CD4-positive, alpha-beta T cell treated with Interleukin-12 subunit alpha and Interleukin-12 subunit beta, for 1 hour (primary cell): ENCODE measurements at regions not wholly inside any gene's neighbourhood (a gene's known extent, or its start where the extent isn't known, plus 50 kb on each side); places are given as distances from the start of the nearest gene placed in this dataset.

Experiments used
- DNase-seq: peaks from one replicate; pipeline ENCODE4 v3.0.0-alpha.2; 2020

DNA sequence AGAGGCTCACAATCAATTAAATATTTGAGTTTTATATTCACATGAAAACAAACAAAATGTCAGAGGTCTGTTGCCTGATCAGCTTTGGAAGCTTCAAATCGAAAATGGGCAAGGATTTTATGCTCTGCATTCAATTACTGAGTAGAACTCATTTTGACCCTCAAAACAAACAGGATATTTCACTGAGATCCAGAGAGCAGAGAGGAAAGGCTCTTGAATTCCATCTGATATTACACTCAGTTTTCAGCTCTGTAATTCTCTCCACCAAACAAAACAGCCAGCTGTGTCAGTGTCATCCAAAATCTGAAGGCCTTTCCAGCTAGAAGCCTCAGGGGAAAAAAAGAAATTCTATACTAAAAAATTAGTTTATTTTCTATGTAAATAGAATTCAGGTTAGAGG, 128.6 kb upstream of the FLRT2 start:
- DNase-seq, result no peak

DNA sequence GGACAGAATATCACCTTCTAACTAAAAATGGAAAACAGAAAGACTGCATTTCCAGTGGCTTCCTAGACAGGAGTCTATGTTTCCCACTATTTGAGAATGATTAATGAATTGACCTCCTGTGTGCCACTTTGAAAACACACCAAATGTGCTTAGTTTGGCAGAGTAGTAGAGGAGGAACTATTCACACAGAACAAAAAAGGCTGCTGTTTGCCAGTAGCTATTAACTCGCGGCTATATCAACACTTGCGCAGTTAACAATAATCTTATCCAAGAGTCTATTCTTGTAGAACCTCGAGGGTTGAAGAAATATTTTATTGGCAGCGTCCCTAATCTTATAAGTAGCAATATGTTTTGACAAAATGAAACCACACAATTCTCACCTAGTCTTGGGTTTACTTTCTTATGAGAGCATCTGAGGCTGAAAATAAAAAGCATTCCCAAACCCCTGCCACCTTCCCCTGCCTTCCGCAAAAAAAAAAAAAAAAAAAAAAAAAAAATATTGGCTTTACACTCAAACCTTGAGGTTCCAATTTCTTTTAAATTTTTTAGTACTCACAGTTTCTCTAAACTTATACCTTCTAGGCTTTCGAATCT, 127.3 kb upstream of the FLRT2 start:
- DNase-seq, result no peak

DNA sequence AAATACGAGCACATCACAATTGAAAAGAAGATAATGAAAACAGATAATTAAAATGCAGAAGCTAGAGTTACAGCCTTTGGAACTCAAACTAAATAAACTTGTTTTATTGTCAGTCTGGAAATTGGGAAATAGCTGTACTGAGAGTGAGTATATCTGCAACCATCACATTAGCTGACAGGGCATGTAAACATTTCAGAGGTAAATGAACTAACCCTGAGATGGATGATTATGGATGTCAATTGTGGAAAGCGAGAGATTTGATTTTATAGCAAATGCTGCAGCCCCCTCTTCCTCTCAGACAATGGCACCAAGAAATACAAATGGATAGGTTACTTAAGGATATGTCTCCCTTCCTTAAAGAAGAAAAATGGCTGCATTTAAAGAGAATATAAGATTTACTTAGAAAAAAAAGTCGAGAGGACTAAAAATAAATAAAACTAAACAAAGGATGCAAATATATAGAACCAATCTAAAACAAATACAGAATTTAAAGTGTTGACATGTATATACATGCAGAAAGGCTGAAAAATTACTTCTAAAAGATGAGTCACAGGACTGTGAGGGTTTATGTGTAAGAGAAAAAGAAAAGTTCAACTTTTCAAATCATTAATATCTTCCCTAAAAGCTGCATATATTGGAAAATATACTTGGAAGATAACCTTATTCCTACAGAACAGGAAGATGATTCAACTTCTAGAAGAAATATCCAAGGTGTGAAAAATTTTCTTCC, 120.3 kb upstream of the FLRT2 start:
- DNase-seq, result no peak

DNA sequence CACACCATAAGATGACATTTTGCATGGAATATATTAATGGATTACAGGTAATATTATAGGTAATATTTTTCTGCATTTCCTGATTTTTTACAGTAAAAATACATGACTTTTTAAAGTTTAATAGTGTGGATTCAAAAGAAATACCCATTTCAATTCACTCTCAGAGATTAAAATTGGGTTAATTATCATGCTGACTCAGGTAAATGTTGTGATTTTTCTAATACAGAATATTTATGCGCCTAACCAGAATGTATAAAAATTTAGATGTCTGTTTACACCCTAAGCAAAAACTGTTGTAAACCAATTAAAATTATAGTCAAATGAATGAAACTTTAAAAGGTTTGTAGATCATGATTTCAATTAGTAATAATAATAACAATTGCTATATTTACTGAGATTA, 117.2 kb upstream of the FLRT2 start:
- DNase-seq, result no peak

DNA sequence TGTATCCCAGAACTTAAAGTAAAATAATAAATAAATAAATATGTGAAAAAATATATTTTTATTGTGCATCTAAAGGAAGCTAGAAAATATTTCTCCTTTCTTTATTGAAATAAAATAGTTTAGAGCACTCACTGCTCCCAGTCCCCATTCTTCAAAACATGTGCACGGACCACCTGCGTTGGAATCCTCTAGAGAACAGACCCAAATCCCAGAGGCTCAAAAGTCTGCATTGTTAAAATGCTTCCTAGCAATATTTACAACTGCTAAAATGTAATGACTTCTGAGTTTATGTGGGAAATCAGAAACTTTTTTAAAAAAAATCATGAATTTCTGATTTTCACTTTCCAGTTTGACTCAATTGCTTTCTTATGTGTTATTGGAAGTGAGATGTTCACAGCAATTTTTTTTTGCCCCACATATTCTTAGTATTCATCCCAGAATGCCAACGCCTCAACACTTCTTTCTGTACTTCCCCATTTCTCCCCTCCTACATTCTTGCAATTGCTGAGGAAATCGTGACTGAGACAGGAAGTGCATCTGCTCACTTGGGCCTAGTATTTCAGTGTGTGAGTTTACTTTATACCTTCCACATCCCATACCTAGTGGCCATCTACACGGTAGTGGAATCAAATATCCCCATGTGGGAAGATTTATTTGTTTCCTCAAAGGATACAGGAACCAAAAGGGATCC, 116.0 kb upstream of the FLRT2 start:
- DNase-seq, result no peak

DNA sequence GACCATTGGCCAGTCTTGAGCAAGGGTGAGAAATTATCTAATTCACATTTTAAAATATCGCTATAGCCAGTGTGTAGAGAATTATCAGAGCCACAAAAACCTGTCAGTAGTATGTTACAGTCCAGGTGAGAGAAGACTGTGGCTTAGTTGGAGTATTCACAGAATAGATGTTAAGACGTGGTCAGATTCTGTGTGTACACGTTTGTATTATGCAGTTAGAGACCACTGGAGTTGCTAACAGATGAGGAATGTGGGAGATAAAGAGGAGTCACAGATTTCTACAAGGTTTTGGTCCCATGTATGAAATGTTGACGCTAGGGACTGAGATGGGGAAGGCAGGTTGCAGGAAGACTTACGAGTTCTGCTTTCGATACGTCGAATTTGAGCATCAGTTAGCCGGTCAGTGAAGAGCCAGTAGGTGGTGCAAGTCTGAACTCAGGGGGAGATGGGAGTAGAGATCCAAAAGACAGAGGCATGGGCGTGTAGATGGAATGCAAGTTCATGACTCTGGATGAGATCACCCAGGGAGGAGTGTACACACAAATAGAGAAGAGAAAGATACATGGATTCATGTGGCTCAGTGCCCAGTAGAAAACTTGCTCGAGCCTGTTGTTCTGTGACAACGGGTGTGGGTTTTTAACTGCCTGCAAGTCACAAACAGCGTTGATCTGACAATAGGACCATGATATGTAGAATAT, 114.8 kb upstream of the FLRT2 start:
- DNase-seq, result no peak

DNA sequence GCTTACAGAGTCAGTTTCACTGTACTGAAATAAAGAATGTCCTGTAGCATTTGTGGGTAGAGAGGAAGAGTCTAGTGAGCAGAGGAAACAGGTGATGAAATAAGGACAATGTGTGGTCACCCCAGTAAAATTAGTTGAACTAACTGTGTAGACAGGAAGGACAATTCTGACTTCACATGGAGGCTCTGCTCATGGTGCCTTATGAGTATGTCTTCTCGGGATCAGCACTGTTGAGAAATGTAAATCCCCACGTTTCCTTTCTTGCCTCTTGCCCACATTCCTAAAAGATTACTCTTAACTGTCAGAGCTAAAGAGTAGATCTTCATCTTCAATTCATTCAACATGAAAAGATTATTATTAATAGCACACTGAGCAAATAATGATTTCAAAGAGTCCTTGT, 113.2 kb upstream of the FLRT2 start:
- DNase-seq, result no peak

DNA sequence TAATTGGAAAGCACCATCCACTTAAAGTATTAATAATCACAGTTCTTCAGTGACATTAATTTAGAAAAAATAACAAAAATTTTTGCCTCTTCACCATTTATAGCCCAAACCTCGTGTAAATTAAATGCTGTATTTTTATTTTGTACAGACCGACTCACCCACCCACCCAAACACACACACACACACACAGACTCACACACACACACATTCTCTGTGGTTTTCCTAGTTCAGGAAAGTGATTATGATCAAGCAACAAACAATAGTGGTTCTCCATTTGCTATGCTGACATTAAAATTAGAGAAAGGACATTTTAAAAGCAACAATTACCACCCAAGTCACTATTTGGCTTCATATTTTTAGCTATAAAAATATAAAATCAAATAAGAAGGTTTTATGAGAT, 112.5 kb upstream of the FLRT2 start:
- DNase-seq, result no peak

DNA sequence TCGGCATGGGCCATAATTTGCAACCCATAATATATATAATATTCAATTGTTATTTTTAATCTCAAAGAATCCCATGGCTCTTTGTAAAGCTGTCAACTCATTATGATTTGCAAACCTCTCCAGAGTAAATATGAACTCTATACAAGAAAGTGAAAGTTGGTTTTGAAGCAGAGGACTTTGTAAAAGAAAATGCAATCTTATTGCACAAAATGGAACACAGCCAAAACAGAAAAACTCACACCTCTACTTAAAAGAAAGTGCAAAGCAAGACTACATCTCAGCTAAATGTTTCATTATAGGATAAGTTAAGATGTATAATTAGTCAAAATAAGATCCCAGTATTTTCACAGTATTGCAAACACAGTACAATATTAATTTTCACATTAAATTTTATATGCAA, 111.2 kb upstream of the FLRT2 start:
- no peak for DNase-seq

DNA sequence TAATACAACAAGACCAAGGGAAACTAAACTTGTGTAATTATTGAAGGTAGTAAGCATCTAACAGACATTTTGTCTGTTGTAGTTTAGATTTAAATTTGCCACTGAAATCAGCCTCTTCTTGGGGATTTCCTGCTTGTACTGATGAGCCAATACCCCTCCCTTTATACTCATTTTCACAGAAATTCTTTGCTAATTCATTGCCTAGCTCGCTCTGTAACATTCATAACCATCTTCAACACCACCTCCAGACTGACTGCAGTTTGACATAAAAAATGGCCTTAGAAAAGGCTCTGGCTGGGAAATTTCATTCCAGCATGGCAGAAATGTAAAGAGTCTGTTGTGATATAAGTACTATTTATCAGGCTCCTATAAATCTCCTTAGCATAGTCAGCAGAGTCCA, 109.7 kb upstream of the FLRT2 start:
- no peak for DNase-seq

DNA sequence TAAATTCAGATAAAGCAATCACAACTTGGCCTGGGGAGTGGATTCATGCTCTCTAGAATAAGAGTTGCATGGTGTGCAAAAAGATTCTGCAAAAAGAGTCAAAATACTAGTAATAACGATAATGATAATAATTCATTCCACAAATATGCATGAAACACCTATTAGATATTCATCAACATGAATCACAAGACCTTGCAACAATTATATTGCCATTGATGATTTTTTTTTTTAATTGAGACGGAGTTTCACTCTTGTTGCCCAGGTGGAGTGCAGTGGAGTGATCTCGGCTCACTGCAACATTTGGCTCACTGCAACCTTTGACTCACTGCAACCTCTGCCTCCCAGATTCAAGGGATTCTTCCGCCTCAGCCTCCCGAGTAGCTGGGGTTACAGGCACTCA, 109.2 kb upstream of the FLRT2 start:
- no peak for DNase-seq

DNA sequence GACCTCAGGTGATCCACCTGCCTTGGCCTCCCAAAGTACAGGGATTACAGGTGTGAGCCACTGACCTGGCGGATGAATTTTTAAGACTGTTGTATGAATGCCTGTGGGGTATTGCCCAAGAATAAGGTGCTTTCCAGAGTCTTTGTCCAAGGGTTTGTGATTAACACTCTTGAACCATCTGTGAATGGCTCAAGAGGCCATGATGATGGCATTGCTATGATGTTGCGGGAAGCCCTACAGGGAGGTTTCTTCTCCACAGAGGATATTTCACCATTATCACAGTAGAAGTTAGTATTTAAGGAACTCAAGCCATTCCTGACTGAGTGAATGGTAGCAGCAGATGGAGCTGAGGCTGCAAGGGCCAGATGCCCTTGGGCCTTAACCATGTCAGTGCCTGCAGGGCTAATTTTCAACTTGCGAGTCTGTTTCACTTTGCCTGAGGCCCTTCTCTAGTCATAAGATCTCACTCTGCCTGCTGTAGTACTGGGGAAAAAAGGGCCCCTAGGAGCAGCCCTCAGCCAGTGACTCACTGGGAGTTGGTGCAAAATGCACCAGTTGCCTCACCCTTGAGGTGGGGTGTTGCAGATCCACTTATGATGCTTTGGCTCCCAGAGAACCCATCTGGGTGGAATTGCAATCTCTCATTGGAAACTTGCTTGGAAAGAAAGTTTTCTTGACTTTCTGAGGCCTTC, 108.6 kb upstream of the FLRT2 start:
- no peak for DNase-seq

DNA sequence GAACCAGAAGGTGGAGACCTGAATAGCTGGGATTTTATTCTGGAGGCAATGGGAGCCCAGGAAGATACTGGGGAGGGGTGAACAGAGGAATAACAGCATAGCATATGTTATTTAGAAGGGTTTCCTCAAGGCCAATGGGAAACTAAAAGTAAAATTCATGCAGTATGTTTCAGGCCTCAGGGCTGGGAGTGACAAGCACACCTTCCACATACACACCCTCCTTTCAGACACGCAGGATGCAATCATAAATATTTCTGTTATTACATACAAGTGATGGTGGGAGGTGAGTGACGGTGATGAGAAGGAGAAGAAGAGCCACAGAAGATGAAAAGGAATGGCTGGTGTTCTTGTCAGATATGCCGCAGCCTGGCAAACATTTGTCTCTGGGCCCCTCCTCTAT, 106.1 kb upstream of the FLRT2 start:
- DNase-seq, result no peak

DNA sequence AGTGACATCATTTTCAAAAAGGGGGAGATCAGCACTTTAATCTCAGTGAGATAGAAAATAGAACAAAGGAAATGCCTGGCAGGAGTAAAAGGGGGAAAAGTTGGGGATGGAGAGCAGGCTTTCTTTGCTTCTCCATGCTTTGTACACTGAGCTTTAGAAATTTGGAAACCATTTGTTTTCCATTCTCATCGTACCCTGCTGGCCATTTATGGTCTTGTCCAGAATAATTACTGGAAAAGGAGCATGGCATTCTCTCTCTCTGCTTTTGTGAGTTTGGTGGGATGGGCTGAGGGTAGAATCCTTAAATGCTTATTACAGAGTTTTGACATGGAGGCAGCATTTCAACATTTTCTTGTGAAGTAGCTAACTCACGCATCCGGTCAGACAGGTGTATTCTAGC, 104.4 kb upstream of the FLRT2 start:
- DNase-seq, result no peak

DNA sequence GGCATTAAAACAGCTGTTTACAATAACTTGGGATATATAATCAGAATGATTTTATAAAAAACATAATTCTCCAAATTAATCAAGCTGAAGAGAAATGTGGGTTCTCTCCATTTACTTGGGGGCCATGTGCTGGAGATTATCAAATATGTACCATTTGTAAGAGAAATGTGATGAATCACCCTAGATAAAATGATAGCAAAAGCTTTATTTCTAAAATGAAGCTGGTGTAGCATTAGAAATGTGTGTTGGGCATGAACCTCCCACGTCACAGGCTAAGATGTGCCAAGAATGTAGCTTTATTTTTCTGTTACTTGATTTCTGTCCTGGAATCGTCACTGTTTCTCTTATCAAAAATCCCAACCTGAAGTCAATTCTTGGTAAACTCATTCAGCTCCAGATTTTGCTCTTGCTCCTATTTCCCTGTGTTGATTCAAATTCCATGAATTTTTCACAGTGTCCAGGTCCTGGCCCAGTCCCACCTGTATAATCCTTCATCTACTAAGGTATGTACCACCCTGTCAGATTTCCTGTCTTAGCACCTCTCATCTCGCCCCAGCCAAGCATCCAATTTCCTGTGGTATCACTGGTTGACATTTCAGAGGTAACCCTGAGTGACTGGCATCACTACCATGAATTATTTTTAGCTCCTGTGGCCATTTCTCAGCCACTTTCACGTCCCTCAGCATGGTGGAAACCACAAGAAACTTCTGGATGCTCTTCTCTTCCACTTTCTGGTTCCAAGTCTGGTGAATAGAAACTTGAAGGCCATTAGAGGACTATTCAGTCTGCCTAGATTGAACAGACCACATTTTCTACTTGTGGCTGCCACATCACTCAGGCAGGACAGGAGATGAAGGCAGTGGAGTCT, 103.6 kb upstream of the FLRT2 start:
- DNase-seq, result no peak

DNA sequence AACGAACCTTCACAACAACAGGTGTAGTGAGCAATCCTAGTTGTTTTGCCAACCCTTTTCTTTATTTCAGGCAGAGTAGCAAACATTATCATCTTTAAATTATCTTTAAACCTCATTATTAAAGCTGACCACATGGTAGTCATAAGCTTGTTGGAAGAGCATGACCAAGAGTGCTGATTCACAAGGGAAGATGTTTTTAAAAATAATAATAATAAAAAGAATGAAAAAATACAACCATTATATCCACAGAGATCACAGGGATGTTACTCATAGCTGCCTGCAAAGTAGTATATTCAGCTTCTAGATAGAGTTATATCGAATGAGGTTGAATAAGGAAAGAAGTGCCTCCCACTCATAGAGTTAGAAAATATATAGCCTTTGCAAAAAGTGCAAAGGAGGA, 101.0 kb upstream of the FLRT2 start:
- no peak for DNase-seq

DNA sequence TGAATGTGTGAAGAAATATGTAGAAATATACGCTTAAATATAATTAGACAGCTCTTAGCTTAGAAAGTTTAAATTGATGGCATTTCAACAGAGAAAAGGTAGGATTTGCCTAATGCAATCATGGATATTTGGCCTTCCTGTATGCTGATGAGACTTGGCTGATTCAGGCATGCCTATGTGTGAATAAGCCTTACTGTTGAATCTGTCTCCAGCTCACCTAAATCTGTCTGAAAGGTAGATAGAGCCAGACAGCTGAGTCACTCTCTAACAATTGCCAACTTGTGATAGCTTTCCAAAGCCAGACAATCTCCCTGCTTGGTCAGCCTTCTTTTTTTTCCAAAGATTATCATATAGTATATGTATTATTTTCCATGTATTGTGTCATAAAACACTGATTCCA, 92.8 kb upstream of the FLRT2 start:
- DNase-seq, result no peak

DNA sequence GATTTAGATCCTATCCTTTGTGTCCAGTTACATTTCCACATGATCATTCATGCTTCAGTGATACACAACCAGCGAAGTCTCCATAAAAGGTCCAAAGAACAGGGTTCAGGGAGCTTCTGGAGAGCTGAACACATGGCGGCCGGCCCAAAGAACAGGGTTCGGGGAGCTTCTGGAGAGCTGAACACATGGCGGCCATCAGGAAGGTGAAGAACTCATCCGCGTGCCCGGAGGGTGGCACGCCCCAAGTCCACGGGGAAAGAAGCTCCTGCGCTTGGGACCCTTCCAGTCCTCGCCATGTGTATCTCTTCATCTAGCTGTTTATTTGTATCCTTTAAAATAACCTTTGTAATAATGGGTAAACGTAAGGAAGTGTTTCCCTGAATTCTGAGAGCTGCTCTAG, 91.9 kb upstream of the FLRT2 start:
- no peak for DNase-seq

DNA sequence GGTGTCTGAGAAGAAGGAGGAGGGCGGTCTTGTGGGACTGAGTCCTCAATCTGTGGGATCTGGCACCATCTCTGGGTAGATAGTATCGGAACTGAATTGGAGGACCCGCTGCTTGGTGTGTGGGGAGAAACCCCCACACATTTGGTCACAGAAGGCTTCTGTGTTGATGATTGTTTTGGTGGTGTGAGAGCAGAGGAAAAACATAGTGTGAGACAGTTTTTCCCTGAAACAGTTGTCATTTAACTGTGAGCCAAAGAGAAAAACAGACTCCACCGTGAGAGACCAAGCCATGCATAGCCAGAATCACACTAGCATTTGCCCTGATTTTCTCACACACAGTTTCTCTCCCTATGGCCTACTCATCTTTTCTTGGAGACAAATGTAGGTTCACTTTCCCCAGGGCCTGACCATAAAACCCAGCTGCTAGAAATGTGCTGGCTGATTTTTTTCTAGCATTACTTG, 91.4 kb upstream of the FLRT2 start:
- DNase-seq, result no peak

DNA sequence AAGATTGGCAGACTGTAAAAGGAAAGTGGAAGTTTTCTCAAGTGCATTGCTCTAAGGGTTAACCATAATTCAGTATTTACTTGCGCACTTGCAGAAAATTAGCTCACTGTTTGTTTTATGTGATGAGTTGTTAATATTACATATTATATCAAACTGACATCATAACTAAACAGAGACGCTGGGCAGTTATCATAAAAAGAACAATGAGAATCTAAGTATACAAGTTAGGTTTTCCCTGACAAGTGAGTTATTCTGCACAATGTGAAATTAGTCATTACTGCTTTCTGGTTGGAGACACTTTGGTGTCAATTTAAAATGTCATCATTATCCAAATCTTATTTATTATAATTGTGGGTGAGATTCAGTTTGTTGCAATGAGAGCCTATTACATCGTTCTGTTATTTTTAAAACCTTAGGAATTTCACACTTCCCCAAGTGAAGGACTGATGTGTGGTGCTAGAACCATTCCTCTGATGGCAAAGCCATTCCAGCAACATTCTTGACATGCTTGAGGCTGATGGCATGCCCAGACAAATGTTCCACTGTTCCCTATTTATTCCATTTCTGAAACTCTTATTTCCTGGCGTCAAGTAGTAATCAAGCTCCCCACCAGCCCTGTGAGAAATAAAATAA, 90.1 kb upstream of the FLRT2 start:
- no peak for DNase-seq

DNA sequence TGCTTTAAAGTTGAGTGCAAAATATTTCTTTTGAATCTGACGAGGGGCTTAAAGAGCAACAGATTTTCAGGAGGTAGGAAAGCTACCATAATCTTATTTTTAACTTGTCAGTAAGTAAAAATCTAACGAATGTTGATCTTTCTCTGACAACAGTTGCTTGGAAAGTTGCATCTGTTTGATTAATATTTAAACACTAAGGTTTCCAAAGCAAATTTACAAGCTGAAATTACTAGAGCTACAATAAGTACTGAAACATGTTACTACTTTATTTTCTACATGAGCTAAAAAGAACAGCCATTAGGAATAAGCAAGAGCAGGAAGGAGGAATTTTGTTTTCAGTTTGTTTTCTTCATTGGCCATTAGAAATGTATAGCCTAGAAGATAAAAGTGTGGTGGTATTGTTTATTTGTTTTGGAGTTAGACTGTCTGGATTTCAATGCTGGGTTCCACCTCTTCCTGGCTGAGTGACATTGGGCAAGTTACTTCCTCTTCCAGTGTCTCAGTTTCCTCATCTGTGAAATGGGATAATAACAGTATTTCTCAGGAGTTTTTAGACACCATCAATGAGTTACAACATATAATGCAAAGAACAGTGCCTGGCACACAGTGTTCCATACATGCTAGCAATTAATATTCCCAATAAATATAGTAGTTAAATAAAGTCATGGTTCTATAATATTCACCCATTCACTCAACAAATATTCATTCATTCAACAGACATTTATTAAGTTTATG, 87.9 kb upstream of the FLRT2 start:
- no peak for DNase-seq
